Nephron (organoid): ENCODE measurements at regions not wholly inside any gene's neighbourhood (a gene's known extent, or its start where the extent isn't known, plus 50 kb on each side); places are given as distances from the start of the nearest gene placed in this dataset.
A peak's percentile ranks its signal among the peaks of the same experiment; 100 is the strongest.
"Not testable (repeated sequence)": the region's sequence is repeated elsewhere in the genome, so short reads cannot be mapped to it uniquely, and the experiment has no call there.

Experiments used
- H3K27ac Mint-ChIP-seq, 3 experiments: 2 replicates each; pipeline ENCODE4 v1.8.0; 2020; ENCODE audit warnings: mixed read lengths in 3 of 3, mild to moderate bottlenecking in 2 of 3, moderate library complexity in 1 of 3
- H3K27me3 Mint-ChIP-seq: 2 replicates; pipeline ENCODE4 v1.8.0; 2021; ENCODE audit warnings: low read depth, mild to moderate bottlenecking, moderate library complexity, mixed read lengths
- H3K36me3 Mint-ChIP-seq: 2 replicates; pipeline ENCODE4 v1.8.0; 2020; ENCODE audit warnings: low read depth, mixed read lengths
- H3K4me1 Mint-ChIP-seq: 2 replicates; pipeline ENCODE4 v1.8.0; 2020; ENCODE audit warnings: mixed read lengths
- H3K4me3 Mint-ChIP-seq, 3 experiments: 2 replicates each; pipeline ENCODE4 v1.8.0; 2020; ENCODE audit warnings: mild to moderate bottlenecking in 3 of 3, mixed read lengths in 3 of 3, moderate library complexity in 2 of 3
- H3K9me3 Mint-ChIP-seq: 2 replicates; pipeline ENCODE4 v1.8.0; 2020; ENCODE audit warnings: mixed read lengths
- TF ChIP-seq, protein P1 (sequence below), 3 experiments: fragments of 200-600 bp; sonication (generic); IDR thresholded peaks; one replicate each; pipeline ENCODE4 v1.5.0; 2021; ENCODE audit warnings: antibody characterized with exemption in 3 of 3; ENCODE audit not compliant: unreplicated experiment in 3 of 3

GRCh38 chr5:56638061-56638621 lies 177.2 kb upstream of the MAP3K1 start:
- Mint-ChIP-seq H3K4me1 (peaks cover 42% of the 10 kb centered on the region), H3K27ac (peak overlapping the region; percentile 59 to 84 (median 83)), H3K27me3 (no peaks in the 10 kb centered on the region), H3K9me3 (no peaks in the 10 kb centered on the region), H3K4me3 (peak overlapping the region in 1 of 3 experiments; percentile 27), H3K36me3 (no peaks in the 10 kb centered on the region)
- TF ChIP-seq, protein P1, sequence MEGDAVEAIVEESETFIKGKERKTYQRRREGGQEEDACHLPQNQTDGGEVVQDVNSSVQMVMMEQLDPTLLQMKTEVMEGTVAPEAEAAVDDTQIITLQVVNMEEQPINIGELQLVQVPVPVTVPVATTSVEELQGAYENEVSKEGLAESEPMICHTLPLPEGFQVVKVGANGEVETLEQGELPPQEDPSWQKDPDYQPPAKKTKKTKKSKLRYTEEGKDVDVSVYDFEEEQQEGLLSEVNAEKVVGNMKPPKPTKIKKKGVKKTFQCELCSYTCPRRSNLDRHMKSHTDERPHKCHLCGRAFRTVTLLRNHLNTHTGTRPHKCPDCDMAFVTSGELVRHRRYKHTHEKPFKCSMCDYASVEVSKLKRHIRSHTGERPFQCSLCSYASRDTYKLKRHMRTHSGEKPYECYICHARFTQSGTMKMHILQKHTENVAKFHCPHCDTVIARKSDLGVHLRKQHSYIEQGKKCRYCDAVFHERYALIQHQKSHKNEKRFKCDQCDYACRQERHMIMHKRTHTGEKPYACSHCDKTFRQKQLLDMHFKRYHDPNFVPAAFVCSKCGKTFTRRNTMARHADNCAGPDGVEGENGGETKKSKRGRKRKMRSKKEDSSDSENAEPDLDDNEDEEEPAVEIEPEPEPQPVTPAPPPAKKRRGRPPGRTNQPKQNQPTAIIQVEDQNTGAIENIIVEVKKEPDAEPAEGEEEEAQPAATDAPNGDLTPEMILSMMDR (IDR thresholded peaks at IDR 0.05; ENCODE audit: unreplicated experiment in 3 of 3) = no peak

GRCh38 chr5:56637321-56637920 lies 177.9 kb upstream of the MAP3K1 start:
- Mint-ChIP-seq H3K9me3 (no peaks in the 10 kb centered on the region), H3K4me1 (peaks cover 48% of the 10 kb centered on the region)

GRCh38 chr5:56633950-56634349 lies 181.4 kb upstream of the MAP3K1 start:
- TF ChIP-seq, protein P1 (IDR thresholded peaks at IDR 0.05; ENCODE audit: unreplicated experiment in 3 of 3) = no peak
- peaks cover 13% of the 10 kb centered on the region for H3K36me3 Mint-ChIP-seq
- peaks cover 13% of the 10 kb centered on the region for H3K9me3 Mint-ChIP-seq
- no peak overlapping the region for H3K4me3 Mint-ChIP-seq
- H3K27me3 Mint-ChIP-seq = no peaks in the 10 kb centered on the region
- no peak overlapping the region for H3K27ac Mint-ChIP-seq
- peaks cover 32% of the 10 kb centered on the region for H3K4me1 Mint-ChIP-seq

More at GRCh38 chr5:56637321-56637920, 177.9 kb upstream of the MAP3K1 start:
- Mint-ChIP-seq H3K36me3 (peaks cover 3% of the 10 kb centered on the region), H3K4me3 (no peak overlapping the region), H3K27ac (peak overlapping the region; percentile 59 to 84 (median 83)), H3K27me3 (no peaks in the 10 kb centered on the region)
- TF ChIP-seq, protein P1 (IDR thresholded peaks at IDR 0.05; ENCODE audit: unreplicated experiment in 3 of 3) = no peak

GRCh38 chr5:56632939-56633338 lies 182.4 kb upstream of the MAP3K1 start:
- Mint-ChIP-seq H3K27me3 (no peaks in the 10 kb centered on the region), H3K4me1 (peaks cover 25% of the 10 kb centered on the region), H3K9me3 (peaks cover 20% of the 10 kb centered on the region), H3K36me3 (peaks cover 18% of the 10 kb centered on the region), H3K27ac (peak overlapping the region; percentile 10 to 40 (median 28)), H3K4me3 (no peak overlapping the region)
- TF ChIP-seq, protein P1 (IDR thresholded peaks at IDR 0.05; ENCODE audit: unreplicated experiment in 3 of 3) = no peak

GRCh38 chr5:56632199-56632598 lies 183.2 kb upstream of the MAP3K1 start:
- H3K36me3 Mint-ChIP-seq = peaks cover 21% of the 10 kb centered on the region
- no peak overlapping the region for H3K4me3 Mint-ChIP-seq
- no peaks in the 10 kb centered on the region for H3K27me3 Mint-ChIP-seq
- TF ChIP-seq, protein P1 (IDR thresholded peaks at IDR 0.05; ENCODE audit: unreplicated experiment in 3 of 3) = no peak
- peaks cover 22% of the 10 kb centered on the region for H3K9me3 Mint-ChIP-seq
- peaks cover 18% of the 10 kb centered on the region for H3K4me1 Mint-ChIP-seq
- H3K27ac Mint-ChIP-seq = no peak overlapping the region

DNA sequence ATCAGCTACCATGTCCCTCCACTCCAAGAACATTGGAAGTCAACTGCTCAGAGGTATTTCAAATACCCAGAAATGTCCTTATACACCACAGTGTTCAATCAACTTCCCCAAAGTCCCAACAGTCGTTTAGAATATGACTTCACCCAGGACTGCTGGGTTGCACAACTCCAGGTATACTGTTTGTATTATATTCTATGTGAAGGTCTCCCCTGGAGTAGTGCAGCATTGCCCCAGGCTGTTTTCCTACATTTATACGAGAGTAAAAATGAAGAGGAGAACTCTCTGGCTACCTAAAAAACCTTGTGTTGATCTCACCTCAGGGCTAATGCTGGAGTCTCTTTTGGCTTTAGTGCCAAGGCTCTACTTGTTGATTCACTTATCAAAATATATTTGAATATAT lies 183.6 kb upstream of the MAP3K1 start:
- Mint-ChIP-seq H3K27ac (no peak overlapping the region), H3K9me3 (peaks cover 27% of the 10 kb centered on the region), H3K27me3 (no peaks in the 10 kb centered on the region), H3K4me3 (no peak overlapping the region), H3K36me3 (peaks cover 21% of the 10 kb centered on the region), H3K4me1 (peaks cover 14% of the 10 kb centered on the region)
- TF ChIP-seq, protein P1 (IDR thresholded peaks at IDR 0.05; ENCODE audit: unreplicated experiment in 3 of 3) = no peak

- H3K27ac Mint-ChIP-seq, H3K4me3 Mint-ChIP-seq, H3K27me3 Mint-ChIP-seq: not testable (repeated sequence)
- peaks cover 33% of the 10 kb centered on the region for H3K9me3 Mint-ChIP-seq
- peaks cover 21% of the 10 kb centered on the region for H3K36me3 Mint-ChIP-seq
- peaks cover 12% of the 10 kb centered on the region for H3K4me1 Mint-ChIP-seq
Observed at GRCh38 chr5:56628616-56629015, 186.7 kb upstream of the MAP3K1 start.
